ENCODE measurements at regions not wholly inside any gene's neighbourhood (a gene's known extent, or its start where the extent isn't known, plus 50 kb on each side); places are given as distances from the start of the nearest gene placed in this dataset.

- no peak for TF ChIP-seq ARID4B (CRISPR knock-in tag; IDR thresholded peaks at IDR 0.05; ENCODE audit: borderline replicate concordance)
These were observed 218.3 kb downstream of the NXPE2 start (continued) for GRCh38 chr11:114896594-114896993.

GRCh38 chr11:114909866-114910265 is 231.5 kb downstream of the NXPE2 start:
- H3K4me3 Mint-ChIP-seq, result no peak overlapping the region
- ChIA-PET CTCF (interaction anchor here (0.6 to 4.3 kb wide), 16 partner anchors 9 to 307 kb away, joined by 3 to 22 read pairs (median 4); no protein-coding TSS in a partner anchor), POLR2A (no interaction called here)
- peaks cover 6% of the 10 kb centered on the region for H3K27me3 Mint-ChIP-seq (ENCODE audit: low read depth)
- ATAC-seq, result peak; percentile 83
- H3K4me1 Mint-ChIP-seq, result no peaks in the 10 kb centered on the region
- no peaks in the 10 kb centered on the region for H3K36me3 Mint-ChIP-seq
- peak; percentile 28; the same call in 1 of the 2 replicates for TF ChIP-seq CTCF (IDR thresholded peaks at IDR 0.05)
- no peak for TF ChIP-seq ZNF425 (CRISPR knock-in tag; conservative IDR thresholded peaks at IDR 0.05)
- H3K9me3 Mint-ChIP-seq, result peaks cover 12% of the 10 kb centered on the region
- no peak overlapping the region for H3K27ac Mint-ChIP-seq
- peak; percentile 15 for DNase-seq (ENCODE audit: low spot score)

GRCh38 chr11:114912826-114913225 is 234.5 kb downstream of the NXPE2 start:
- no peaks in the 10 kb centered on the region for H3K4me1 Mint-ChIP-seq
- H3K4me3 Mint-ChIP-seq, result no peak overlapping the region
- no peak for ATAC-seq
- H3K27ac Mint-ChIP-seq, result no peak overlapping the region
- ChIA-PET CTCF (no interaction called here), POLR2A (no interaction called here)
- no peak for DNase-seq (ENCODE audit: low spot score)
- peaks cover 6% of the 10 kb centered on the region for H3K27me3 Mint-ChIP-seq (ENCODE audit: low read depth)
- 0 out of 2 replicates have a peak, but pooled peaks cover 3% of the 10 kb centered on the region for H3K9me3 Mint-ChIP-seq
- no peaks in the 10 kb centered on the region for H3K36me3 Mint-ChIP-seq
- TF ChIP-seq RELA (CRISPR knock-in tag; IDR thresholded peaks at IDR 0.05; ENCODE audit: borderline replicate concordance), result no peak
- TF ChIP-seq USF1 (CRISPR knock-in tag; IDR thresholded peaks at IDR 0.05), result no peak
- no peak for TF ChIP-seq KAT7 (CRISPR knock-in tag; IDR thresholded peaks at IDR 0.05; ENCODE audit: borderline replicate concordance)
- no peak for TF ChIP-seq CTCF (IDR thresholded peaks at IDR 0.05)
- TF ChIP-seq SMAD3 (CRISPR knock-in tag; IDR thresholded peaks at IDR 0.05; ENCODE audit: borderline replicate concordance), result no peak
- TF ChIP-seq ATF6 (CRISPR knock-in tag; IDR thresholded peaks at IDR 0.05), result no peak
- no peak for TF ChIP-seq NFATC4 (CRISPR knock-in tag; IDR thresholded peaks at IDR 0.05)
- no peak for TF ChIP-seq ZNF512 (CRISPR knock-in tag; IDR thresholded peaks at IDR 0.05; ENCODE audit: borderline replicate concordance)
- no peak for TF ChIP-seq TEAD4 (CRISPR knock-in tag; IDR thresholded peaks at IDR 0.05)
- no peak for TF ChIP-seq SMAD4 (CRISPR knock-in tag; IDR thresholded peaks at IDR 0.05)
- TF ChIP-seq NR2C2 (CRISPR knock-in tag; IDR thresholded peaks at IDR 0.05), result no peak
- no peak for TF ChIP-seq NR1H2 (CRISPR knock-in tag; IDR thresholded peaks at IDR 0.05)

Data from WTC11 (cell line).